Astrocyte of the spinal cord (primary cell): ENCODE measurements at regions not wholly inside any gene's neighbourhood (a gene's known extent, or its start where the extent isn't known, plus 50 kb on each side); places are given as distances from the start of the nearest gene placed in this dataset.
A peak's percentile ranks its signal among the peaks of the same experiment; 100 is the strongest.
"Not testable (repeated sequence)": the region's sequence is repeated elsewhere in the genome, so short reads cannot be mapped to it uniquely, and the experiment has no call there.

Source experiments
- DNase-seq: peaks from one replicate; pipeline ENCODE4 v3.0.0; 2011; ENCODE audit warnings: low read depth, low spot score
- H3K4me3 ChIP-seq: 2 replicates; pipeline ENCODE4 v1.5.1; 2011; ENCODE audit warnings: low read depth, mild to moderate bottlenecking, low read length, moderate library complexity
- in situ Hi-C: cut with HindIII; loops from 2 replicates; pipeline ENCODE4 v1.10.0; 2017; ENCODE audit warnings: low sequenced_read_pairs
- TF ChIP-seq, protein P1 (sequence below): IDR thresholded peaks from 2 replicates; pipeline ENCODE4 v1.5.1; 2012; ENCODE audit warnings: low read depth, mild to moderate bottlenecking, low read length, inconsistent platforms

DNA sequence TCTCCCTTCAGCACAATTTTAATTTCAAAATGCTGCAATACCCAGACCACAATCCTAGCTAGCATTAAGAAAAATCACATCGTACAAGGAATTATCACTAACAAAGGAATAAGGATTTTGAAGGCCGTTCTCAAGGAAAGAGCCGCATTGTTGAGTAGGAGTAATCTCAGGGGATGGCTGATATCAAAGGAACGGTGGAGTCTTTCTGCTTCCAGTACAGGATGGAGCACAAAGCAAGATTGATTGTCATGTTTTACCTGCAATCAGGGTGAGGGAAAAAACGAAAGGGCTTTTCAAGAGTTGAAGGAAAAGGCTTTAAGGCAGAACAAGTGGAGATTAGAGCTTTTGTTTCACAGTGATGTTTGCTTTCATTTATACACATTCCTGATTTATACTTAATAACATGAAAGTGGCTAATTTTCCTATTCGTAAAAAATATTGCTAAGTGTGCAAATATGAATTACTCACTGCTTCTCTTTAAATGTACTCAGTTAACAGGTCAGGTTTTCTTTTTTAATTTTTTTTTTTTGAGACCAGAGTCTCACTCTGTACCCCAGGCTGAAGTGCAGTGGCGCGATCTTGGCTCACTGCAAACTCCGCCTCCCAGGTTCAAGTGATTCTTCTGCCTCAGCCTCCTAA lies 207.0 kb downstream of the TRIML1 start:
- TF ChIP-seq, protein P1, sequence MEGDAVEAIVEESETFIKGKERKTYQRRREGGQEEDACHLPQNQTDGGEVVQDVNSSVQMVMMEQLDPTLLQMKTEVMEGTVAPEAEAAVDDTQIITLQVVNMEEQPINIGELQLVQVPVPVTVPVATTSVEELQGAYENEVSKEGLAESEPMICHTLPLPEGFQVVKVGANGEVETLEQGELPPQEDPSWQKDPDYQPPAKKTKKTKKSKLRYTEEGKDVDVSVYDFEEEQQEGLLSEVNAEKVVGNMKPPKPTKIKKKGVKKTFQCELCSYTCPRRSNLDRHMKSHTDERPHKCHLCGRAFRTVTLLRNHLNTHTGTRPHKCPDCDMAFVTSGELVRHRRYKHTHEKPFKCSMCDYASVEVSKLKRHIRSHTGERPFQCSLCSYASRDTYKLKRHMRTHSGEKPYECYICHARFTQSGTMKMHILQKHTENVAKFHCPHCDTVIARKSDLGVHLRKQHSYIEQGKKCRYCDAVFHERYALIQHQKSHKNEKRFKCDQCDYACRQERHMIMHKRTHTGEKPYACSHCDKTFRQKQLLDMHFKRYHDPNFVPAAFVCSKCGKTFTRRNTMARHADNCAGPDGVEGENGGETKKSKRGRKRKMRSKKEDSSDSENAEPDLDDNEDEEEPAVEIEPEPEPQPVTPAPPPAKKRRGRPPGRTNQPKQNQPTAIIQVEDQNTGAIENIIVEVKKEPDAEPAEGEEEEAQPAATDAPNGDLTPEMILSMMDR = no peak
- in situ Hi-C loops = no loop called here
- H3K4me3 ChIP-seq = no peak overlapping the region
- DNase-seq = no peak

DNA sequence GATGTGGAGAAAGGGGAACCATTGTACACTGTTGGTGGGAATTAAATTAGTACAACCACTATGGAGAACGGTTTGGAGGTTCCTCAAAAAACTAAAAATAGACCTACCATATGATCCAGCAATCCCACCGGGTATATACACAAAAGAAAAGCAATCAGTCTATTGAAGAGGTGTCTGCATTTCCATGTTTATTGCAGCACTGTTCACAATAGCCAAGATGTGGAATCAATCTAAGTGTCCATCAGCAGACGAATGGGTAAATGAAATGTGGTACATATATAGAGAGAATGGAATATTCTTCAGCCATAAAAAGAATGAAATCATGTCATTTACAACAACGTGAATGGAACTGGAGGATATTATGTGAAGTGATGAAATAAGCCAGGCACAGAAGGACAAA lies 208.1 kb downstream of the TRIML1 start:
- in situ Hi-C loops = no loop called here
- TF ChIP-seq, protein P1 = no peak
- DNase-seq = no peak
- no peak overlapping the region for H3K4me3 ChIP-seq

DNA sequence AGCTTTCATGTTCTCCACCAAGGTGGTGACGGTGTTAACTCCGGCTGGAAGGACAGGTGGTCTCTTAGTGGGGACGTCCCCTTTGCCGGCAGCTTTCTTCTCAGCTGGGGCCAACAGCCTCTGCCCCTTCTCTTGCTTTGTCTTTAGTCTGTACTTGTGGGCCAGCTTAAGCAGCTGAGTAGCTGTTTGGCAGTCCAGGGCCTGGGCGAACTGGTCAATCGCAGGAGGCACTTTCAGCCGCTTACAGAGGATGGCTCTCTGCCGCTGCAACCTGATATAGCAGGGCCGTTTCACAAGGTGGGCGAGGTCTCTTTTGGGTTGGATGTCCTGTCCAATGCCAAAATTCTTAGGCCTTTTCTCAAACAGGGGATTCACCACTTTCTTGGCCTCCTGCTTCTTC lies 210.3 kb downstream of the TRIML1 start:
- H3K4me3 ChIP-seq, DNase-seq, in situ Hi-C loops: not testable (repeated sequence)

DNA sequence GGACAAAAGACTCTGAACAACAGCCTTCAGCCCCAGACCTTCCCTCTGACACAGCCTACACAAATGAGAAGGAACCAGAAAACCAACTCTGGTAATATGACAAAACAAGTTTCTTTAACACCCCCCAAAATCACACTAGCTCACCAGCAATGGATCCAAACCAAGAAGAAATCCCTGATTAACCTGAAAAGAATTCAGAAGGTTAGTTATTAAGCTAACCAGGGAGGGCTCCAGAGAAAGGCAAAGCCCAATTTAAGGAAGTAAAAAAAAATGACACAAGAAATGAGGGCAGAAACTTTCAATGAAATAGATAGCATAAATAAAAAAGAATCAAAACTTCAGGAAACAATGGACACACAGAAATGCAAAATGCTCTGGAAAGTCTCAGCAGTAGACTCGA lies 224.0 kb downstream of the TRIML1 start:
- TF ChIP-seq, protein P1 = no peak
- DNase-seq = no peak
- in situ Hi-C loops = no loop called here
- no peak overlapping the region for H3K4me3 ChIP-seq

DNA sequence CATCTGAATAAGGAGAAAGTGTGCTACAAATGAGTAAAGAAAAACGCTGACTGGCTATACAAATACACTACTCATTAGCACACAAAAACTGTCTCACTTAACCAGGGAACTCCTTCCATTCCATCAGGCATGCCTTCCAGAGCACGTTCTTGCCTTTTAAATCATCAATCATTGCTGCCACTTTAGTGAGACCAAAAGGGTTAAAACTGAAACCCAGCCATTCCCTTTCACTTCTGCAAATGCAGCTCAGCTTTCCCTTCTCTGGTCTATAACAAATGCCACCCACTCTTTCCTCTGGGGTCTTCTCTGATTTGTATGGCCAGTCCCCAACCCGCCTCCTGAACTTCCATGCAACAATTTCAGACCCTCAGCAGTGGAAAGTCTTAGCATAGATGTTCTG lies 231.5 kb downstream of the TRIML1 start:
- no peak for DNase-seq
- H3K4me3 ChIP-seq = no peak overlapping the region
- in situ Hi-C loops = no loop called here
- TF ChIP-seq, protein P1 = no peak

DNA sequence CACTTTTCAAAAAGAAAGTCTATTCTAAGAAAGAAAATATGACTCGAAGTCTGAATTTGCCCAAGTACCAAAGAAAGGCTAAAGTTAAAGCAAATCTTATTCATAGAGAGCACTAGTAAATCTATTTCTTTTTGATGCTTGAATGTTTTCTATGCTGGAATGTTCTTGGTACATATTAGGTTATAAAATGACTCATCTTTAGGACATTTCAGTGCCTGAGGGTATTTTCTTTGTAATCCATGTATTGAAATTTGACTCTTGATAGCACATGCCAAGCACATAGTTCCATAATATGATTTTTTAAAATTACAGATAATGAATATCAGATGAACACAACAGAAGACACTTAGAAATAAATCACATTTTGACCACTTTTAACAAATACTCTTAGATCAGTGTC lies 232.8 kb downstream of the TRIML1 start:
- H3K4me3 ChIP-seq = no peak overlapping the region
- TF ChIP-seq, protein P1 = no peak
- in situ Hi-C loops = no loop called here
- DNase-seq = peak; percentile 16

DNA sequence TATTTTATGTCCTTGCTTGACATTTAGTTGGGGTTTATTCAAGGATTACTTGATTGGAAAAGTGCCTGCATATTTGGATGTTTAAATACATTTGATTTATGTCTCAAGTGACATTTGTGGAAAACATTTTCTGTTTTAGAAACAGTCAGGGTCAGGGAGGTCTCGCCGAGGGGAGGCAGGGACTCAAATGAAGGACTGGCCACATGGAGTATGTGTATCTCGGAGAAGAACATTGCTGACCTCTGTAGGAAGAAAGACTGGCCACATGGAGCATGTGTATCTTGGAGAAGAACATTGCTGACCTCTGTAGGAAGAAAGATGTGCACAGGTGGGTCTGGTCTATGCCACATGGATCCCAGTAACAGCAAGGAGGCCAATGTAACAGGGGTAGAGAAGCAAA lies 233.6 kb downstream of the TRIML1 start:
- no peak overlapping the region for H3K4me3 ChIP-seq
- in situ Hi-C loops = no loop called here
- TF ChIP-seq, protein P1 = no peak
- no peak for DNase-seq
